Skeletal muscle tissue (tissue), 3 donors: ENCODE measurements at regions not wholly inside any gene's neighbourhood (a gene's known extent, or its start where the extent isn't known, plus 50 kb on each side); places are given as distances from the start of the nearest gene placed in this dataset.
A peak's percentile ranks its signal among the peaks of the same experiment; 100 is the strongest.

Experiments
- H3K27ac ChIP-seq: one replicate; pipeline ENCODE4 v1.7.0; 2013; ENCODE audit warnings: mild to moderate bottlenecking, low read depth, low read length, inconsistent platforms
- H3K27me3 ChIP-seq, 3 donors: one replicate each; pipeline ENCODE4 v1.7.0; 2013; ENCODE audit warnings: low read length in 3 of 3; ENCODE audit not compliant: control insufficient read depth in 3 of 3, insufficient read depth in 3 of 3
- H3K36me3 ChIP-seq, 3 donors: one replicate each; pipeline ENCODE4 v1.7.0; 2013; ENCODE audit warnings: low read length in 3 of 3; ENCODE audit not compliant: control insufficient read depth in 3 of 3, insufficient read depth in 3 of 3
- H3K4me1 ChIP-seq, 3 donors: one replicate each; pipeline ENCODE4 v1.7.0; 2013; ENCODE audit warnings: low read length in 3 of 3, mild to moderate bottlenecking in 3 of 3; ENCODE audit not compliant: control insufficient read depth in 3 of 3, insufficient read depth in 3 of 3
- H3K4me3 ChIP-seq, 3 donors: one replicate each; pipeline ENCODE4 v1.7.0; 2013; ENCODE audit warnings: low read length in 3 of 3
- H3K9ac ChIP-seq, 3 donors: one replicate each; pipeline ENCODE4 v1.7.0; 2013; ENCODE audit warnings: low read length in 3 of 3, mild to moderate bottlenecking in 3 of 3, moderate library complexity in 2 of 3, low read depth in 1 of 3
- H3K9me3 ChIP-seq, 3 donors: one replicate each; pipeline ENCODE4 v1.7.0; 2013; ENCODE audit warnings: low read length in 3 of 3; ENCODE audit not compliant: control insufficient read depth in 3 of 3
- donor health status: Osteomylitis.

GRCh38 chr2:43109261-43109743 lies 117.1 kb downstream of the ZFP36L2 start:
- H3K4me1 ChIP-seq: peaks cover 32 to 37% (median 32%) of the 10 kb centered on the region in 3 donors
- H3K4me3 ChIP-seq: no peak overlapping the region
- H3K9ac ChIP-seq: no peak overlapping the region
- H3K36me3 ChIP-seq: no peaks in the 10 kb centered on the region
- no peaks in the 10 kb centered on the region for H3K9me3 ChIP-seq
- H3K27me3 ChIP-seq: no peaks in the 10 kb centered on the region
- H3K27ac ChIP-seq: no peak overlapping the region

DNA sequence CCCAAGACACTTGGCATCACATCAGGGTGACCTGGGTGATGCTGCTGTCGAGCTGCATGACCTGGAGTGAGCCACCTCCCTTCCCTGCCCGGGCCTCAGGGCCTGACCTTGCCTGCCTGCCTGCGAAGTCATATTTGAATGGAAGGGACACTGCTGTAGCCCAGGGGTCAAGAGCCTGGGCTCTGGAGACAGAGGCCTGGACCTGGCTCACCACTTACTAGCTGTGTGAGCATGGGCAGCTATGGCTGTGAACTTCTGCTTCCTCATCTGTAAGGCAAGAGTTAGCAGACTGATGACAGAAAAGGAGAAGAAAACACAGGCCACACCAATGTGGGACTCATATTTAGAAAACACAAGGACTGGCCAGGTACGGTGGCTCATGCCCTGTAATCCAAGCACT lies 118.7 kb downstream of the ZFP36L2 start:
- Histone ChIP-seq H3K4me3 (no peak overlapping the region), H3K4me1 (peaks cover 29 to 34% (median 32%) of the 10 kb centered on the region in 3 donors), H3K27me3 (no peaks in the 10 kb centered on the region), H3K36me3 (no peaks in the 10 kb centered on the region), H3K9ac (no peak overlapping the region), H3K9me3 (no peaks in the 10 kb centered on the region), H3K27ac (no peak overlapping the region)

- peak overlapping the region in 2 of 3 donors; percentile 7 to 9 for H3K9ac ChIP-seq
- H3K4me3 ChIP-seq: no peak overlapping the region
- peak overlapping the region; percentile 68 for H3K27ac ChIP-seq
- H3K9me3 ChIP-seq: no peaks in the 10 kb centered on the region
- H3K27me3 ChIP-seq: no peaks in the 10 kb centered on the region
- peaks cover 36 to 41% (median 39%) of the 10 kb centered on the region in 3 donors for H3K4me1 ChIP-seq
- no peaks in the 10 kb centered on the region for H3K36me3 ChIP-seq
These were observed 119.6 kb downstream of the ZFP36L2 start for GRCh38 chr2:43106559-43107527.

GRCh38 chr2:43105586-43106558 lies 120.5 kb downstream of the ZFP36L2 start:
- Histone ChIP-seq H3K27me3 (no peaks in the 10 kb centered on the region), H3K9me3 (no peaks in the 10 kb centered on the region), H3K36me3 (no peaks in the 10 kb centered on the region), H3K4me1 (peaks cover 42 to 49% (median 45%) of the 10 kb centered on the region in 3 donors), H3K27ac (peak overlapping the region; percentile 68), H3K9ac (peak overlapping the region in 2 of 3 donors; percentile 33 to 43), H3K4me3 (no peak overlapping the region)

GRCh38 chr2:43104763-43105162 lies 121.6 kb downstream of the ZFP36L2 start:
- peaks cover 34 to 42% (median 37%) of the 10 kb centered on the region in 3 donors for H3K4me1 ChIP-seq
- no peak overlapping the region for H3K4me3 ChIP-seq
- no peak overlapping the region for H3K27ac ChIP-seq
- H3K27me3 ChIP-seq: no peaks in the 10 kb centered on the region
- H3K9me3 ChIP-seq: no peaks in the 10 kb centered on the region
- no peaks in the 10 kb centered on the region for H3K36me3 ChIP-seq
- H3K9ac ChIP-seq: no peak overlapping the region

DNA sequence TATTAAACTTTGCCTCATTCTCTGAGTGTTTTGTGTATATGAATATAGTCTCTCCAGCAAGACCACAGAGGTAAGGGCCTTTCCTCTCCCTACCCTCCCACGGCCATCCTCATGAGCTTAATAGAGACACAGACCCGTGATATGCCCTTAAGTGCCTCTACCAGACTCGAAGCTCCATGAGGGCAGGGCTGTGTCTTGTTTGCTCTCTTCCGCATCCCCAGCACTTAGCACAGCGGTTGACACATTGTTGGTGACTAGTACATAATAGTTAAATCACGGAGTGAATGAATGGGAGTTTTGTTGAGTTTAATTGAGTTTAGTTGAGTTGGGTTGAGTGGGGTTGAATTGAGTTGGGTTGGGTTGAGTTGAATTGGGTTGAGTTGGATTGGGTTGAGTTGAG lies 122.3 kb downstream of the ZFP36L2 start:
- Histone ChIP-seq H3K4me1 (peaks cover 36 to 42% (median 37%) of the 10 kb centered on the region in 3 donors), H3K27me3 (no peaks in the 10 kb centered on the region), H3K9ac (no peak overlapping the region), H3K9me3 (no peaks in the 10 kb centered on the region), H3K36me3 (no peaks in the 10 kb centered on the region), H3K27ac (no peak overlapping the region), H3K4me3 (no peak overlapping the region)

GRCh38 chr2:43103093-43103404 lies 123.4 kb downstream of the ZFP36L2 start:
- Histone ChIP-seq H3K4me3 (no peak overlapping the region), H3K36me3 (no peaks in the 10 kb centered on the region), H3K27me3 (no peaks in the 10 kb centered on the region), H3K4me1 (peaks cover 36 to 42% (median 37%) of the 10 kb centered on the region in 3 donors), H3K9ac (no peak overlapping the region), H3K27ac (peak overlapping the region; percentile 80), H3K9me3 (no peaks in the 10 kb centered on the region)

- Histone ChIP-seq H3K9me3 (no peaks in the 10 kb centered on the region), H3K9ac (peak overlapping the region; percentile 66 to 87 (median 84)), H3K4me1 (peaks cover 36 to 38% (median 37%) of the 10 kb centered on the region in 3 donors), H3K27me3 (no peaks in the 10 kb centered on the region), H3K27ac (peak overlapping the region; percentile 80), H3K4me3 (peak overlapping the region in 2 of 3 donors; percentile 13 to 63), H3K36me3 (no peaks in the 10 kb centered on the region)
These were observed 123.9 kb downstream of the ZFP36L2 start for GRCh38 chr2:43102366-43103092.

DNA sequence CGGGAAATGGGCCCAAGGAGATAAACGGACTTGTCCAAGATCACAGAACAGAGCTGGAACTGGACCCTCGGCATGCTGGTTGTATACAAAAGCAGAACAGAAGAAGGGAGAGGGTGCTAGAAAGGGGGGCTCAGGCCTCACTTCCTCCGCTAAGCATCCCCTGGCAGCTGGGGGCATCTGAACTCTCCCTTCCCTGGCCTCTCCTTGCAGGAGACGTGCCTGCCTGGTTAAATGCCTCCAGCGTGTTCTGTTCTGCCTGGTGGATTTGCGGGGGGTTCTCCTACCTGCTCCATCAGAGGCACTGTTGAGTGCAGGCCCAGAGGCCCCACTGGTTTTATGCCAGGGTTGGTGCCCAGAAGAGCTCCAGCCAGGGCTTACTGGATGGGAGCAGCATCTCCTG lies 124.7 kb downstream of the ZFP36L2 start:
- peak overlapping the region; percentile 66 to 87 (median 84) for H3K9ac ChIP-seq

More for the DNA sequence above, 124.7 kb downstream of the ZFP36L2 start:
- H3K4me3 ChIP-seq: peak overlapping the region; percentile 63 to 72 (median 67)
- peak overlapping the region; percentile 80 for H3K27ac ChIP-seq
- H3K36me3 ChIP-seq: no peaks in the 10 kb centered on the region
- H3K9me3 ChIP-seq: no peaks in the 10 kb centered on the region
- peaks cover 31 to 36% (median 36%) of the 10 kb centered on the region in 3 donors for H3K4me1 ChIP-seq
- no peaks in the 10 kb centered on the region for H3K27me3 ChIP-seq
